Central memory CD8-positive, alpha-beta T cell (primary cell): ENCODE measurements at regions not wholly inside any gene's neighbourhood (a gene's known extent, or its start where the extent isn't known, plus 50 kb on each side); places are given as distances from the start of the nearest gene placed in this dataset.
"Not testable (repeated sequence)": the region's sequence is repeated elsewhere in the genome, so short reads cannot be mapped to it uniquely, and the experiment has no call there.

Source experiments
- ATAC-seq: fragments of 150-1000 bp; cut with Tn5 transposase; replicated peaks from 2 replicates; pipeline ENCODE4 v1.10.0; 2022; ENCODE audit warnings: mild to moderate bottlenecking, moderate FRiP score, moderate number of reproducible peaks; ENCODE audit not compliant: poor library complexity, severe bottlenecking; ENCODE audit errors: extremely low read depth
- DNase-seq, 2 donors: peaks; one replicate each; pipeline ENCODE4 v3.0.0; 2021; ENCODE audit warnings: low spot score in 2 of 2
- H3K27ac Mint-ChIP-seq: one replicate; pipeline ENCODE4 v1.8.0; 2022; ENCODE audit warnings: low read depth, mild to moderate bottlenecking, moderate library complexity, mixed read lengths
- H3K27me3 Mint-ChIP-seq: one replicate; pipeline ENCODE4 v1.8.0; 2022; ENCODE audit warnings: mixed read lengths
- H3K36me3 Mint-ChIP-seq: one replicate; pipeline ENCODE4 v1.8.0; 2022; ENCODE audit warnings: mild to moderate bottlenecking, moderate library complexity, mixed read lengths; ENCODE audit not compliant: insufficient read depth
- H3K4me1 Mint-ChIP-seq: one replicate; pipeline ENCODE4 v1.8.0; 2022; ENCODE audit warnings: mixed read lengths
- H3K4me3 Mint-ChIP-seq: one replicate; pipeline ENCODE4 v1.8.0; 2022; ENCODE audit warnings: mild to moderate bottlenecking, moderate library complexity, mixed read lengths
- H3K9me3 Mint-ChIP-seq: one replicate; pipeline ENCODE4 v1.8.0; 2022; ENCODE audit warnings: mixed read lengths

DNA sequence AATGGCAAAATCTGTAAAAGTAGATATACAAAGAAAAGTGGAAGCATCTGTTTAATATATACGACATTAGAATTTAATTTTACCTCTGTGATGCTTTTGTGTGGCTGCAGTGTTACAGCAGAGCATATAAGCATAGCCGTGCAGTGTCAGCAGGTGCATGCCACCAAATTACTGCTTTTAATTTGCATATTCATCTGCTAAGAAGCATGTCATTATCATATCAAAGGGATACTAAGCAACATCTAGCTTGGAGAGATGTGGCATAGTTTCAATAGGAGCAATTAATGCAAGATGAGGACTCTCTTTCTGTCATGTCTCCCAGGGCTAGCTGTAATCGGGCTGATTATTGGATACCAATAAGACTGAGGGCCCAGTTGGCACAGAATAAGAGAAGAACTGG is 214.4 kb upstream of the SOX2 start:
- H3K9me3 Mint-ChIP-seq = no peaks in the 10 kb centered on the region
- H3K4me3 Mint-ChIP-seq = no peak overlapping the region
- ATAC-seq = no peak
- H3K27me3 Mint-ChIP-seq = no peaks in the 10 kb centered on the region
- H3K27ac Mint-ChIP-seq = no peak overlapping the region
- DNase-seq = no peak
- H3K36me3 Mint-ChIP-seq = peaks cover 2% of the 10 kb centered on the region
- no peaks in the 10 kb centered on the region for H3K4me1 Mint-ChIP-seq

DNA sequence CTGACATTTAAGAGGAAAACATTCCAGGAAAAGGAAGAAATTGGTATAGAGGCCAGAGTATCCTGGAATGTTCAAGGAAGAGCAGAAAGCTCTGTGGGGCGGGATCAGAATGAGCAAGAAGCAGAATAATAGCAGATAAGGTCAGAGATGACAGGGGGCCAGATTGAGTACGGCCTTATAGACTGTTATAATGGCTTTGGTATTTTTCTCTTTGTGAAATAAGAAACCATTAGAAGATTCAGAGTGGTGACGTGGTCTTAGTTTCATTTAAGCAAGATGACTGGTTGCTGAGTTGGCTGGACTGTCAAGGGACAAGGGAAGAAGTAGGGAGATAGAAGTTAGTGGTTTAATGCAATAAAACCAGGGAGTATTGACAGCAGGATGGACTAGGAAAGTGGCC is 218.3 kb upstream of the SOX2 start:
- Mint-ChIP-seq H3K27ac (no peak overlapping the region), H3K4me1 (no peaks in the 10 kb centered on the region), H3K9me3 (peaks cover 12% of the 10 kb centered on the region), H3K27me3 (no peaks in the 10 kb centered on the region), H3K36me3 (no peaks in the 10 kb centered on the region), H3K4me3 (no peak overlapping the region)
- DNase-seq (no peak), ATAC-seq (no peak)

DNA sequence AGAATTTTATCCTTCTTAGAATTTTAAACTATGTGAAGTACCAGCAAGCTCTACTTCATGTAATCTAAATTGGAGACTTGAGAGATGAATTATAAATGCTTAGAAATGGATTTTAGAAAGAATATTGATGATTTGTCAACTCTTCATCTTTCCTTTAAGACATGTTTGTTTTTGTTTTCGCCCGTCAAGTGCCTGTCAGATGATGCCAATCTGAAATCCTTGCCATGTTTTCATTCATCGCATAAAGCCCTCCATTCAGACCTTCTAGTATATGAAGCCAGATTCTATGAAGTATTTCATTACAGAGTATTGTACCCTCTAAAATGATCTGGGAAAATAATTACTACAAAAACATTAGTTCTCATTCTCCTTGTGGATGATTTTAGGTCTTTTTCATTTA is 223.2 kb upstream of the SOX2 start:
- peaks cover 23% of the 10 kb centered on the region for H3K9me3 Mint-ChIP-seq
- ATAC-seq (no peak), DNase-seq (no peak)
- H3K4me1 Mint-ChIP-seq = no peaks in the 10 kb centered on the region
- no peaks in the 10 kb centered on the region for H3K36me3 Mint-ChIP-seq
- H3K27ac Mint-ChIP-seq = no peak overlapping the region
- H3K27me3 Mint-ChIP-seq = no peaks in the 10 kb centered on the region
- no peak overlapping the region for H3K4me3 Mint-ChIP-seq

DNA sequence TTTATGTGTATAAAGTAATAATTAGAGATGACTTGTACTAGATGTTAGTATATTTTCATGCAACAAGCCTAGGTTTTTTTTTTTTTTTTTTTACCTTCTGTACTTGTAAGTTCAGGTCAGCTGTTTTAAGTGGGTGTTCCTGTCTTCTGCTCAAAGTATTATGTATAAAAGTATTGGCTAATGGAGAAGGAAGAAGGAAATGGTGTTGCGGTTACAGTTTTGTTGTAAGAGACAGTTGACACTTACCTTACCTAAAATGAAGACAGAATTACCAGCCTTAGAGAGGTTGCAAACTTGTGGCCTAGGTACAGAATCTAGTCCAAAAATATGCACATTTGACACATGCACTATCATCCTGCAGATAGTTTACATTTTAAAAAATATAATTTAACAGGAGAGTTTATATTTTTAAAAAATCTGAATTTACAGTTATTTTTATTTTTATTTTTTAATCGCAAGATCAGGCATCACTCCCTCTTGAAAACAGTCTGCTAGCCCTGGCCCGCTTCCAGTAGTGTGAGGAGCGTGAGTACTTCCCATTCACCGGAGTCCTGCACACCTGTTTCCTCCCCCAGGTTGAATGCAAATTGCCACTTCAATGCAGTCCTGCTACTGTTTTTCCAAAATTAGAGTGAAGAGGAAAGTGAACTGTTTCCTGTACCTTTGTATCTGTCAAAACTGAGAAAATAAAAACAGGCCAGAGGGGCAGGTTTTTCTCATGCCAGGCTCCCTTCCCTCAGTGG is 224.3 kb upstream of the SOX2 start:
- Mint-ChIP-seq H3K27me3 (no peaks in the 10 kb centered on the region), H3K27ac (no peak overlapping the region), H3K36me3 (no peaks in the 10 kb centered on the region), H3K4me3 (no peak overlapping the region), H3K4me1 (no peaks in the 10 kb centered on the region), H3K9me3 (peaks cover 23% of the 10 kb centered on the region)
- ATAC-seq (no peak), DNase-seq (no peak)

DNA sequence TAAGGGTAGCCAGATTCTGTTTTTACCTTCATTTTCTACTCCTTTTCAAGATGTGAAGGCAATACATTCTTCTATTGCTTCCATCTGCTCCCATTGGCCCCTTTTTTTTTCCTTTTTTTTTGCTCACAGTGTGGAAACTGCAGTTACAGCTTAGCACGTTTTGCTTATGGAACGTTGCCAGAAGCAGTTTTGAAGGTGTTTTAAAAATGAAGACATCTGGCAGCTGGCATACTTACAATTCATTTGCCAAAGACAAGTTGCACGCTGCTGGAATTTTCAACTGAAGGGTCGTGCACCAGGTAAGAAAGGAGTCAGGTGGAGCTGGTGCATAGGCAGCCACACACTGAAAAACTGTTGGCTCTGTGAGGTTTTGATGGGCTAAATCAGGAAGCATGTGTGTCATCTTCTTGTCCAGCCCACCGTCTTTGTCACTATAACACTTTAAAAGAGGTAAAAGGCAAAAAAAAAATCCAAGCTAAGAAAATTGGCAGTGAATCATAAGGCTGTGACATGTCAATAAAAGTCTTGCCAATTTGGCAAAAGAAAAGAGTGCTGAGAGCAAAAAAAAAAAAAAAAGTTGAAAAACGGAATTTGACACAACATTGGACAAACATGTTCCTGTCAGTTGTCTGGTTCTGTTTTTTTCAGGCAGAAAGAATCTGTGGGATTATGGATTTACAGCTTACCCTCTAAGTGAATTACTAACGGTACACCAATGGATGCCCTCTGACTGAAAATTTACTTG is 225.4 kb upstream of the SOX2 start:
- no peaks in the 10 kb centered on the region for H3K27me3 Mint-ChIP-seq
- H3K9me3 Mint-ChIP-seq = peaks cover 23% of the 10 kb centered on the region
- no peak for ATAC-seq
- H3K27ac Mint-ChIP-seq = no peak overlapping the region
- H3K4me3 Mint-ChIP-seq = no peak overlapping the region
- DNase-seq = no peak
- H3K36me3 Mint-ChIP-seq = no peaks in the 10 kb centered on the region
- no peaks in the 10 kb centered on the region for H3K4me1 Mint-ChIP-seq

DNA sequence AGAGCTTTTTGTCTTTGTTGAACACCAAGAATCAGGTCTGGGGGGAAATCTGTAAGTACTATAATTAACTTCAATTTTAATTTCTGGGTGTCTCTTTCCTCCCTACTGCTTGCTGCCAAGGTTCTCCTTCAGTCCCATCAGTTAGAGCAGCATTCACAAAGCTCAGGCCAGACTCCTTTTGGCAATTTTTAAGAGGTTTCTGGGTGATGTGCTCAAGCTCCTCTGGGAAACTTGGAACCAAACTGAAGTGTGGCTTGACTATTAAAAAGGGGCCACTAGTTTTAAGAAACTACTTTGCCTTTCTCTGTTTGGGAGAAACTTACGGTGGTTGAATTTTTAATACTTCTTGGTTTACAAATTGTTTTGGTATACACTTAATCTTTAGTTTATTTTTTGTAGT is 227.7 kb upstream of the SOX2 start:
- Mint-ChIP-seq H3K36me3 (no peaks in the 10 kb centered on the region), H3K27me3 (no peaks in the 10 kb centered on the region), H3K9me3 (peaks cover 23% of the 10 kb centered on the region), H3K4me3 (no peak overlapping the region), H3K27ac (no peak overlapping the region), H3K4me1 (no peaks in the 10 kb centered on the region)
- DNase-seq (no peak), ATAC-seq (no peak)

DNA sequence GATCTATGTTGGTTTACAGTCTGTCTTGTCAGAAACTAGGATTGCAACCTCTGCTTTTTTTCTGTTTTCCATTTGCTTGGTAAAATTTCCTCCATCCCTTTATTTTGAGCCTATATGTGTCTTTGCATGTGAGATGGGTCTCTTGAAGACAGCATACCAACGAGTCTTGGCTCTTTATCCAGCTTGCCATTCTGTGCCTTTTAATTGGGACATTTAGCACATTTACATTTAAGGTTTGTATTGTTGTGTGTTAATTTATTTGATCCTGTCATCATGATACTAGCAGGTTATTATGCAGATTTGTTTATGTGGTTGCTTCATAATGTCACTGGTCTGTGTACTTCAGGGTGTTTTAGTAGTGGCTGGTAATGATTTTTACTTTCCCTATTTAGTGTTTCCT is 236.6 kb upstream of the SOX2 start:
- not testable (repeated sequence) for H3K4me1 Mint-ChIP-seq, DNase-seq, H3K27me3 Mint-ChIP-seq, H3K36me3 Mint-ChIP-seq, H3K4me3 Mint-ChIP-seq, ATAC-seq, H3K27ac Mint-ChIP-seq
- H3K9me3 Mint-ChIP-seq = peaks cover 36% of the 10 kb centered on the region

DNA sequence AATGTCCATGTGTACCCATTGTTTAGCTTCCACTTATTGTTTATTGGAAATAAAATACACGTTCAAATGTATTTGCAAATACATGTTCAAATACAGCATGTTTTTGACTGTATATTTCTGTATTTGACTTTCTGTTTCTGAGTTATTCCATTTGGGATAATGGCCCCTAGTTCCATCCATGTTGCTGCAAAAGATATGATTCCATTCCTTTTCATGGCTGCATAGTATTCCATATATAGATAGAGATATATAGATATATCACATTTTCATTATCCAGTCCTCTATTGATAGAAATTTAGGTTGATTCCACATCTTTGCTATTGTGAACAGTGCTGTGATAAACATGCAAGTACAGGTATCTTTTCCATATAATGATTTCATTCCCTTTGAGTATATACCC is 241.4 kb upstream of the SOX2 start:
- no peak for DNase-seq
- no peaks in the 10 kb centered on the region for H3K27me3 Mint-ChIP-seq
- no peaks in the 10 kb centered on the region for H3K4me1 Mint-ChIP-seq
- H3K4me3 Mint-ChIP-seq = no peak overlapping the region
- no peak overlapping the region for H3K27ac Mint-ChIP-seq
- H3K36me3 Mint-ChIP-seq = no peaks in the 10 kb centered on the region
- peaks cover 45% of the 10 kb centered on the region for H3K9me3 Mint-ChIP-seq
- no peak for ATAC-seq

DNA sequence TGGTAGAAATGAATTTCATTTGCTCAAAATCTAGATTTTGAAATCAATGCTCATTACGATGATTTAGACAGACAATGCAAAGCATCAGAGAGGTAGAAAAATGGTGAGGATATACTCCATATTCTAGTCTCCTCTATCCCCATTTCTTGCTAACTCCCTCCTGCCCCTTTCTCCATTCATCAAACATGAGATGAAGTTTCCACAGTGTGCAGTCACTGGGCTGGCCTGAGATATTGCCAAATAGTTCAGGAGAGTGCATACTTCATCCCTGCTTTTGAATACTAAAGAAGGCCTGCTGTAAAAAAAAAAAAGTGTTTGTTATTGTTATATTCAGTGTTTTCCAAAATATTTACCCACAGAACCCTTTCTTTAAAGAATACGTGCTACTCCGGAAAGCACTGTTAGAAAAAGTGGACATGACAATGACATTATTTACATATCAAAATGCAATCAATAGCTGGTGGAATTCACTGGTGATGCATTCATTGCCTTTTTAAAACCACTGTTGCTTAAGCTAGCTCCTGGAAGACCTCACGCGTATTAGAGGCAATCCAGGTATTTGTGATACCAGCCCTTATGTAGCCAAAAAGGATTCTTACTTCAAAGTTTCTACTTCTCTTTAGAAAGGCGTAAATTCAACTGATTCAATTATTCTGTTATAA is 247.6 kb upstream of the SOX2 start:
- Mint-ChIP-seq H3K4me1 (no peaks in the 10 kb centered on the region), H3K9me3 (peaks cover 23% of the 10 kb centered on the region), H3K4me3 (no peak overlapping the region), H3K27me3 (no peaks in the 10 kb centered on the region), H3K36me3 (no peaks in the 10 kb centered on the region), H3K27ac (no peak overlapping the region)
- DNase-seq = no peak
- no peak for ATAC-seq

DNA sequence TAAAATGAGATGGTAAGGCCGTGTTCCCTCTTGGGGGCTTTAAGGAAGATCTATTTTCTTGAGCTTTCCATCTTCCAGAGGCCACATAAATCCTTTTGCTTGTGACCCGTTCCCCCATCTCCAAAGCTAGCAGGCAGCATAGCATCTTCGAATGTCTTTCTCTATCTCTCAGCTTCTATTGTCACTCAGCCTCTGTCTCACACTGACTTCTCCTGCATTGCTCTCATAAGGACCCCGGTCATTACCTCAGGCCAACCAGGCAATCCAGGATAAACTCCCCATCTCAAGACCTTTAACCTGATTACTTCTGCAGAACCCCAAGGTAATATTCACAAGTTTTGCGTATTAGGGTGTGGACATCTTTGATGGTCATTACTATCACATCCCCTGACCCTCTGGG is 250.3 kb upstream of the SOX2 start:
- Mint-ChIP-seq H3K4me1 (no peaks in the 10 kb centered on the region), H3K27ac (no peak overlapping the region), H3K4me3 (no peak overlapping the region), H3K36me3 (no peaks in the 10 kb centered on the region), H3K9me3 (peaks cover 13% of the 10 kb centered on the region), H3K27me3 (no peaks in the 10 kb centered on the region)
- DNase-seq (no peak), ATAC-seq (no peak)

DNA sequence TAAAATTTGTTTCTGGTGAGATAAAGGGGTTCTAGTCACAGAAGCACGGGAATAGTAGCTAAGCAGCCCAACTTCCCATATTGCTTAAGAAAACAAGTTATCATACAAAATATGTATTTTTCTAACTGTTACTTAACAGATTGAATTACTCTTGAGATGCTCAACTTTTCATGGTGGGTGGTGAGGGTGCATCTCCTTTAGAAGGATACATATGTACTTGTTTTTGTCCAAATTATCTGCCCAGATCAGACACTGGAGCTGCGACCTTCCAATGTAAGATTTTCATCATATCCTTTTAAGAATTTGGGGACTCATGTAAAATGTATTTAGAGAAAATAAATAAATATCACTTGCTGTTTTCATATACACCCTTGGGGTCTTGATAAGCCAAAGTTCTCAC is 252.2 kb upstream of the SOX2 start:
- Mint-ChIP-seq H3K27me3 (no peaks in the 10 kb centered on the region), H3K27ac (no peak overlapping the region), H3K4me1 (no peaks in the 10 kb centered on the region), H3K9me3 (peaks cover 12% of the 10 kb centered on the region), H3K36me3 (no peaks in the 10 kb centered on the region), H3K4me3 (no peak overlapping the region)
- DNase-seq = no peak
- ATAC-seq = no peak

DNA sequence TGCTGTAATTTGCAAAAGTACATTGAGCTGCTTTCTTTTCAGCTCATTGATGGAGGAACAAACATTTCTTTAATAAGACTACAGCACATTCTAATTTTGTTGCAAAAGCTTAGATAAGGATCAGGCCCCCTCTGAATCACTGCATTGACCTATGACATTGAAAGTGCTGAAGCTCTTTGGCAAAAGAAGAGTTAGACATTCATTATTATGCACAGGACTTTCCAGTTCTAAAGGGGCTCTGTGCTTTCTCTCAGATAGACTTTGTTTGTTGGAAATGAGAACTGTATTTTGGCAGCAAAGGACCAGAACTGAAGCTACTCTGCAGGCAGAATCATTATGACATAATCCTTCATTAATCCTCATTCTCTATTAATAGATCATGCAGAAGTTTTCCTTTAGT is 252.9 kb upstream of the SOX2 start:
- H3K27me3 Mint-ChIP-seq = no peaks in the 10 kb centered on the region
- no peak for DNase-seq
- no peak overlapping the region for H3K27ac Mint-ChIP-seq
- peaks cover 12% of the 10 kb centered on the region for H3K9me3 Mint-ChIP-seq
- no peak overlapping the region for H3K4me3 Mint-ChIP-seq
- H3K4me1 Mint-ChIP-seq = no peaks in the 10 kb centered on the region
- ATAC-seq = no peak
- H3K36me3 Mint-ChIP-seq = no peaks in the 10 kb centered on the region

DNA sequence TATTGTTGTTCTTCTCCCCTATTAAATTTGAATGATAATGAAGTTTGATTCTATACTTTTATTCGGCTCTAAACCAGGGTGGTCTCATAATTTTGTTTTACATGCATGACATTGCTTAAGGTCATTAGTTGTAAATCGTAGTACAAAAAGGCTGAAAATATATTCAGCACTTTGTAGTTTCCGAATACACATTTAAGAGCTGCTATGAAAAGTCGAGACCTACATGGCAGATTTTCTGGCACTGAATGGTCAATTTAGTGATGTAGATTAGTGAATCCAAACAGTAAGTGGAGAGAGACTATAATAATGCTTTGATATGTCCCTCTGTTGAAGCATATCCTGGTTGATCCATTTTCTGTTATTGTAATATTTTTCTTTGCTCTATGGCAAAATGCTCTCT is 254.0 kb upstream of the SOX2 start:
- Mint-ChIP-seq H3K4me1 (no peaks in the 10 kb centered on the region), H3K27ac (no peak overlapping the region), H3K4me3 (no peak overlapping the region), H3K27me3 (no peaks in the 10 kb centered on the region), H3K9me3 (peaks cover 19% of the 10 kb centered on the region), H3K36me3 (no peaks in the 10 kb centered on the region)
- DNase-seq = no peak
- ATAC-seq = no peak
